GM10266 (cell line): ENCODE measurements at regions not wholly inside any gene's neighbourhood (a gene's known extent, or its start where the extent isn't known, plus 50 kb on each side); places are given as distances from the start of the nearest gene placed in this dataset.

ENCODE experiments used
- DNase-seq: peaks from one replicate; pipeline ENCODE4 v3.0.0; 2012; ENCODE audit errors: extremely low spot score
- TF ChIP-seq, protein P1 (sequence below): IDR thresholded peaks from 2 replicates; pipeline ENCODE4 v1.5.1; 2012; ENCODE audit warnings: mild to moderate bottlenecking, low read depth; ENCODE audit not compliant: control insufficient read depth, insufficient read depth; ENCODE audit errors: missing control alignments

DNA sequence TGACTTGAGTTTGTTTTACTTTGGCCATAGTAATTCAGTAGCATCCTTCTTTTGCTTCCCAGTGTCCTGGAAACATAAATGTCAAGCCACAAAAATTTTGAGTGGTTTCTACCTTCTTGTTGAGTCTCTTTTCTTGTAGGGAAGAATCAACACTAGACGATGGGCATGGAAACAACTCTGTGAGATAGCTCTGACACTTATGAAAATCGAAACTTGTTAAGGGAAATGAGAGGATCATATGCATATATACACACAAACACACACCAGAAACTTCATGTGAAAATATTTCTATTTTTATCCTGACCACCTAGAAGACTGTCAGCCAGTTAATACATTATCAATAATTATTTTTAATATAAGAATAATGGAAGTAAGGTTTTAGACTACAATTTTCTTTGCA is 1247.3 kb upstream of the FLRT2 start:
- TF ChIP-seq, protein P1, sequence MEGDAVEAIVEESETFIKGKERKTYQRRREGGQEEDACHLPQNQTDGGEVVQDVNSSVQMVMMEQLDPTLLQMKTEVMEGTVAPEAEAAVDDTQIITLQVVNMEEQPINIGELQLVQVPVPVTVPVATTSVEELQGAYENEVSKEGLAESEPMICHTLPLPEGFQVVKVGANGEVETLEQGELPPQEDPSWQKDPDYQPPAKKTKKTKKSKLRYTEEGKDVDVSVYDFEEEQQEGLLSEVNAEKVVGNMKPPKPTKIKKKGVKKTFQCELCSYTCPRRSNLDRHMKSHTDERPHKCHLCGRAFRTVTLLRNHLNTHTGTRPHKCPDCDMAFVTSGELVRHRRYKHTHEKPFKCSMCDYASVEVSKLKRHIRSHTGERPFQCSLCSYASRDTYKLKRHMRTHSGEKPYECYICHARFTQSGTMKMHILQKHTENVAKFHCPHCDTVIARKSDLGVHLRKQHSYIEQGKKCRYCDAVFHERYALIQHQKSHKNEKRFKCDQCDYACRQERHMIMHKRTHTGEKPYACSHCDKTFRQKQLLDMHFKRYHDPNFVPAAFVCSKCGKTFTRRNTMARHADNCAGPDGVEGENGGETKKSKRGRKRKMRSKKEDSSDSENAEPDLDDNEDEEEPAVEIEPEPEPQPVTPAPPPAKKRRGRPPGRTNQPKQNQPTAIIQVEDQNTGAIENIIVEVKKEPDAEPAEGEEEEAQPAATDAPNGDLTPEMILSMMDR, result no peak
- no peak for DNase-seq

DNA sequence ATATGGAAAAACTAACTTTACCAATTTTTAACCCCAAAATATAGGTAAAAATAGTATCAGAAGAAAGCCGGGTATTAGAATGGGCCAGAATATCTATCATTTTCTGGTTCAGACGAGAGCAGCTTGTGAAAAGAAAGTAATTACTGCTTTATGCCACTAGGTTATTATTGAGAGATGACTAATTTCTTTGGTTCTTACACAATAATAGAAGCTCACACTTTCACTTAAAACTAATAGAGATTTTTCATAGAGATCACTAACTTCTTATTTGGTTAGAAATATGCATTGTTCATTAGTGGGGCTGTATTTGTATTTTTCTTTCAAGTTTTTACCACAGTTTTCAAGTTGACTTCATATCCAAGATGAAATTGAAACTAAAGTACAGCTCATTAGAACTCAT is 1241.2 kb upstream of the FLRT2 start:
- DNase-seq, result no peak
- TF ChIP-seq, protein P1, result no peak

DNA sequence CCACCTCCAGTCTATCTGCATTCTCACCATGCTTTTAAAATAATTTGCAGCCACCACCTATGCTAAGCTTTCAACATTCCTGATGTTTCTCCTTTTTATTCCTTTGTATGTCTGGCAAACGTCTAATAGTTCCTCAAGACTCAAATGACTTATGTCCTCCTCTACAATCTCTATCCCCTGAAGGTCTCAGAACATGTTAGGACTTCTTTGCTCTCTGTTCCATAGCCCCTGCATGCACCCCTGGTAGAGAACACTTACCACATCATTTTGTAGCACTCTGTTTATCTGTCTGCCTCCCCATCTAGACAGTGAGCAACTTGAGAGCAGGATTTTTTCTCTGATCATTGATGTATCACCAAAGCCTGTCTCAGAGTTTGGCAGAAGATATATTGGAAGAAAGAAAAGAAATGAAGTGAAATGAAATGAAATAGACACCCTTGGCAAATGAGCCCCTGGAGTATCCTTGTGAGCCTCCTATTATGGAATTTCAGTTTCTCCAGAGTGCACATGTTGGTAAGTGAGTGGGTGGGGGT is 1231.2 kb upstream of the FLRT2 start:
- DNase-seq, result no peak
- TF ChIP-seq, protein P1, result no peak

DNA sequence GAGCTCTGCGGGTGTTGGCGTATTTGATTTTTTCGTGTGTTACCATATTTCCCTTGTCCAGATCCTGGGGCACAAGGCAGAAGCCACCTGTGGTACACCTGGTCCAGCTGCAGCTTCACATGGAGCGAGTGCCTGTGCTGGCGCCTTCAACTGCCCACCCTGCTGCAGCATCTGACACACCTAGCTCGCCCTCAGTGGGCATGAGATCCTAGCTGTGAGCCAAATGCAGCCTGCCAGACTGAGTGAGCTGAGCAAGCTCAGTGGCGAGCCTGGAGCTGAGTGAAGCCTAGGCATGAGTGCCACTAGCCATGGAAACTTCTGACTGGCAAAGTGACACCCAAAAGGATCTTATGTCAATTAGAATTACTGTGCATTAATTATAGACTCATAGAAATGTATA is 1226.8 kb upstream of the FLRT2 start:
- DNase-seq, result no peak
- TF ChIP-seq, protein P1, result no peak

DNA sequence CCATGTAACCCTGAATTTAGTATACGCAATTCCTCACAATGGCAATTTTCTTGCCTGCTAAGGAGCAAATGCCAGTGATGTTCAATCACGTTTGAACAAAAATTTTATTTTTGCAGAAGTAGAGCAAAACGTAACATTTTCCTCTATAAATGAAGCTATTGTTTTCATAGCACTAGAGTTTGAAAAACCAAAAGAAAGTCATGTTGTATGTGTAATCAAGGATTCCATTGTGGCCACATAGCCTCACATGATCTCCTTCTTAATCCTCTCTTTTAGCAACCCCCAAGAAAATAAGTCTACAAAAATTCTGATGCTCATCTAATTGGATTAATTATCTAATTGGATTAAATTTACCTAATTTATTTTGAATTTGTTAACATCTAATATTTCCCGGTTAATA is 1217.4 kb upstream of the FLRT2 start:
- TF ChIP-seq, protein P1, result no peak
- no peak for DNase-seq

DNA sequence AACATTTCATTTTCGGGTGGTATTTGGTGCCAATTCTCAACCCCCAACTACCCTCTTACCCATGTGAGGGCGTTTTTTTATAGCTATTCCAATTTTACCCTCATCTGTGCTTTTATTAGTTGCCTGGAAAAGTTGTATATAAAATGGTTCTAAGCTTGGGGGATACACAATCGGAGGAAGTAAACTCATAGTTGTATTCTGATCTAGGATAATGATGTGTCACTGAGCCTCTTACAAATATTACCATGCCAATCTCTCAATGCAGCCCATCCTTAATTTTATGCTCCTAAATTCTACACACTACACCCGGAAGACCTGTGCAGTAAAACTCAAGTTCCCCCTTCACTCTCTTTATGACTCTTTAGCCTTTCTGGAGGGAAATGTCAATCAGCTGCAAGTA is 1206.5 kb upstream of the FLRT2 start:
- TF ChIP-seq, protein P1, result no peak
- no peak for DNase-seq

DNA sequence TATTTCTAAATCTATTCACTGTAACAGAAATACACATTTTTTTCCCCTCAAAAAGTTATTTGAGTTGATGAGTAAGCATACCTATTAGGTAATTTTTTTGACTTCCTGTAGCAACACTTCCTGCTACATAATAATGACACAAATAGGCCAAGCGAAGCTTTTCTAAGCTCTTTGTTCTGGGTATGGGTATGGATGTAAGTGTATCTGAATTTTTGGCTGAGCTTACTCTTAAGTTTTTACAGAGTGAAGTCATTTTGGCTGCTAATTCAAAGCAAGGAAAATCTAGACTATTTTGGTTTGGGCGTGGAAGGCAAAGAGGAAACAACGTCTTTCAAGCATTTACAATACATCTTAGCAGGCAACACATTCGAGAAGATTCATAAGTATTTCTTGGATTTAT is 1206.0 kb upstream of the FLRT2 start:
- TF ChIP-seq, protein P1, result no peak
- DNase-seq, result no peak
